ENCODE measurements at regions not wholly inside any gene's neighbourhood (a gene's known extent, or its start where the extent isn't known, plus 50 kb on each side); places are given as distances from the start of the nearest gene placed in this dataset.
A peak's percentile ranks its signal among the peaks of the same experiment; 100 is the strongest.

DNA sequence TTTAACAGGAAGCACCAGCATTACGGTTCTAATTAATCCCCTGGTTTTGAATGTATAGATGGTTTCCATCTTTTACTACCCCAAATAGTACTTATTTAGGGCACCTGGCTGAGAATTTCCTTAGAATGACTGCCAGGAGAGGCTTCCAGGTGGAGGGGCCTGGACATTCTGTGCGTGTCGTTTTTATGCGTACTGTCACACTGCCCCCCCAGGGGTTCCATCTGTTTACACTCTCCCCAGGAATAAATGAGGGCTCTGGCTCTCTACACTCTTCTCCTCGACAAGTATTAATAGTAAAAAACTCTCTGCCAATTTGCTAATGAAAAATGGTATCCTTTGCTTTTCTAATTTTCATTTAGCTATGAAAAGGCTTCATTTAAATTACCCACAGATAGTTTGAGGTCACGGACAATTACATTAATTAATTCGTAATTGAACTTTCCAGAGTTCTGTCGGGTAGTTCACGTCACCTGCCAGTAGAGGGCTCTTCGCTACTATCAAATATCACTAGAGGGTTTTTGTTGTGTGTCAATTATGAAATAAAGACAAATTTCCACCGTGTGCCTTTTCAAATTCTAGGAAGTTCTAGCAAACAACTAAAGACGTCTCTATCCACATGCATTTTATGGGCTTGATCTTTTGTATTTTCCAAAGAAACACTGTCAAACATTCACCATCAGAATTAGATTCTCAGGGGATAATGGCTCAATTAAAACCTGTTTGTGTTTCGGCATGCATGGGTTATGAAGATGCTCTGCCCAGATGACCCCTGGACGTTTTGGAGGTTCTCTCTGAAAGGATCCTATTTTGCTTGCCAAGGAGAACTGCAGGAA, 88.8 kb upstream of the ASB18 start:
- TF ChIP-seq, protein P1, sequence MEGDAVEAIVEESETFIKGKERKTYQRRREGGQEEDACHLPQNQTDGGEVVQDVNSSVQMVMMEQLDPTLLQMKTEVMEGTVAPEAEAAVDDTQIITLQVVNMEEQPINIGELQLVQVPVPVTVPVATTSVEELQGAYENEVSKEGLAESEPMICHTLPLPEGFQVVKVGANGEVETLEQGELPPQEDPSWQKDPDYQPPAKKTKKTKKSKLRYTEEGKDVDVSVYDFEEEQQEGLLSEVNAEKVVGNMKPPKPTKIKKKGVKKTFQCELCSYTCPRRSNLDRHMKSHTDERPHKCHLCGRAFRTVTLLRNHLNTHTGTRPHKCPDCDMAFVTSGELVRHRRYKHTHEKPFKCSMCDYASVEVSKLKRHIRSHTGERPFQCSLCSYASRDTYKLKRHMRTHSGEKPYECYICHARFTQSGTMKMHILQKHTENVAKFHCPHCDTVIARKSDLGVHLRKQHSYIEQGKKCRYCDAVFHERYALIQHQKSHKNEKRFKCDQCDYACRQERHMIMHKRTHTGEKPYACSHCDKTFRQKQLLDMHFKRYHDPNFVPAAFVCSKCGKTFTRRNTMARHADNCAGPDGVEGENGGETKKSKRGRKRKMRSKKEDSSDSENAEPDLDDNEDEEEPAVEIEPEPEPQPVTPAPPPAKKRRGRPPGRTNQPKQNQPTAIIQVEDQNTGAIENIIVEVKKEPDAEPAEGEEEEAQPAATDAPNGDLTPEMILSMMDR (conservative IDR thresholded peaks at IDR 0.05; ENCODE audit: low read length), result peak; percentile 98
- no peak for TF ChIP-seq EZH2phosphoT487 (IDR thresholded peaks at IDR 0.05; ENCODE audit: borderline replicate concordance)
